PFSK-1 (cell line): ENCODE measurements at regions not wholly inside any gene's neighbourhood (a gene's known extent, or its start where the extent isn't known, plus 50 kb on each side); places are given as distances from the start of the nearest gene placed in this dataset.

Experiments used
- FOXP2 ChIP-seq: optimal IDR thresholded peaks from 2 replicates; pipeline ENCODE3; 2011; ENCODE audit warnings: borderline replicate concordance, control low read depth, inconsistent platforms; ENCODE audit not compliant: insufficient read depth; ENCODE audit errors: extremely low read length, extremely low read depth
- POLR2AphosphoS5 ChIP-seq: IDR thresholded peaks from 2 replicates; pipeline ENCODE4 v1.6.1; 2012; ENCODE audit warnings: low read depth, mild to moderate bottlenecking, control low read depth, low read length, moderate library complexity
- REST ChIP-seq, 2 experiments: IDR thresholded peaks; 2 replicates each; pipeline versions ENCODE4 v1.6.1 to v1.8.0; 2011 to 2012; ENCODE audit warnings: low read depth in 2 of 2, low read length in 2 of 2, control low read depth in 1 of 2, inconsistent platforms in 1 of 2, mild to moderate bottlenecking in 1 of 2, moderate library complexity in 1 of 2; ENCODE audit not compliant: insufficient read depth in 1 of 2
- SIN3A ChIP-seq: IDR thresholded peaks from 2 replicates; pipeline ENCODE4 v1.6.1; 2012; ENCODE audit warnings: mild to moderate bottlenecking, low read length, moderate library complexity, borderline replicate concordance; ENCODE audit not compliant: insufficient read depth
- TAF1 ChIP-seq: IDR thresholded peaks from 2 replicates; pipeline ENCODE4 v1.6.1; 2012; ENCODE audit warnings: low read length, control low read depth, borderline replicate concordance; ENCODE audit not compliant: insufficient read depth

DNA sequence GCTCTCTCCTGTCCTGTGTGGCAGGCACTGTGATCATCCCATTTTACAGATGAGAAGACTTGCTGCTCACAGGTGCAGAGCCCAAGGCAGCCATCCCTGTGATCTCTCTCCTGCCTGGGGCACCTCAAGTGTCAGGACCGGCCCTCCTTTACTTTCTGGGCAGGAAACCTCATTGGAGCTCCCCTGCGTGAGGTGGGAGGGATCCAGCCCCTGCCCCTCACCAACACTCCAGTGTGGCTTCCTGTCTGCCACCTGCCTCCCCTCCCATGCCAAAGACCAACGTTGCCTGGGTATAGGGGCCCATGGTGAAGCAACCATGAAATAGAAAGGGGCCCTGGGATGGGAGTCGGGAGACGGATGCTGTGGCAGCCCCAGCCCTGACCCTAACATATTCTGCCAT lies 91.2 kb upstream of the MYL10 start:
- TF ChIP-seq SIN3A, result no peak
- TF ChIP-seq POLR2AphosphoS5, result no peak
- TF ChIP-seq TAF1, result no peak
- TF ChIP-seq REST (IDR thresholded peaks at IDR 0.05; ENCODE audit: insufficient read depth in 1 of 2, low read depth in 2 of 2, low read length in 2 of 2), result no peak
- no peak for TF ChIP-seq FOXP2
